ENCODE measurements at regions not wholly inside any gene's neighbourhood (a gene's known extent, or its start where the extent isn't known, plus 50 kb on each side); places are given as distances from the start of the nearest gene placed in this dataset.

DNA sequence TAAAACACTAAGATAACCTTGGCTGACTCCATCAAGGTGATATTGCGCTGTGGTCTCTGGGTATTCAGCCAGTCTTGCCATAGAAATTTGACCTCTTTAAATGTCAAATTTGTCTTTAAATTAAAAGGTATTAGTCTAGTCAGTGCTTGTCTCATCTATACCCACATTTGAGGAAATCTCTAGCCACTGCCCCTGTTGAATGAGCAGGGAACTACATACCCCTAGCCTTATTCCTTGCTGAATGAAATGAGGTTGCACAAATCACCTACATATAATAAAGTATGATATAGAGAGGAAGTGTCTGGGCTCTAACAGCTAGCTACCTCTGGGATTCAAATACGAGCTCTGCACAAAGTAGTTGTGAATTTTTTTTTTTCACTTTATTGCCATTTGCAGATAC lies 256.8 kb downstream of the C12orf50 start:
- TF ChIP-seq EZH2 (IDR thresholded peaks at IDR 0.05; ENCODE audit: insufficient read depth, low read length), result no peak
- no peak for TF ChIP-seq CTCF (IDR thresholded peaks at IDR 0.05; ENCODE audit: insufficient read depth, low read depth, low read length)

Measured in astrocyte (in vitro differentiated cells and primary cell).